Endothelial cell (in vitro differentiated cells): ENCODE measurements at regions not wholly inside any gene's neighbourhood (a gene's known extent, or its start where the extent isn't known, plus 50 kb on each side); places are given as distances from the start of the nearest gene placed in this dataset.

Experiments used
- DNase-seq: peaks from one replicate; pipeline ENCODE4 v3.0.0; 2021; ENCODE audit warnings: low spot score
- H3K27ac Mint-ChIP-seq: one replicate; pipeline ENCODE4 v1.8.0; 2021; ENCODE audit warnings: mixed read lengths, inconsistent platforms; ENCODE audit not compliant: unreplicated experiment
- H3K27me3 Mint-ChIP-seq: one replicate; pipeline ENCODE4 v1.8.0; 2021; ENCODE audit warnings: mild to moderate bottlenecking, moderate library complexity, mixed read lengths, inconsistent platforms; ENCODE audit not compliant: unreplicated experiment
- H3K36me3 Mint-ChIP-seq: one replicate; pipeline ENCODE4 v1.8.0; 2021; ENCODE audit warnings: mild to moderate bottlenecking, low read depth, mixed read lengths, inconsistent platforms; ENCODE audit not compliant: unreplicated experiment
- H3K4me1 Mint-ChIP-seq: one replicate; pipeline ENCODE4 v1.8.0; 2021; ENCODE audit warnings: mild to moderate bottlenecking, mixed read lengths, inconsistent platforms; ENCODE audit not compliant: unreplicated experiment
- H3K4me3 Mint-ChIP-seq: one replicate; pipeline ENCODE4 v1.8.0; 2021; ENCODE audit warnings: mild to moderate bottlenecking, mixed read lengths, inconsistent platforms; ENCODE audit not compliant: unreplicated experiment
- H3K9me3 Mint-ChIP-seq: one replicate; pipeline ENCODE4 v1.8.0; 2021; ENCODE audit warnings: mixed read lengths, inconsistent platforms; ENCODE audit not compliant: unreplicated experiment
- CTCF ChIP-seq: fragments of 200-600 bp; sonication (generic); IDR thresholded peaks from one replicate; pipeline ENCODE4 v1.5.0; 2021; ENCODE audit warnings: antibody characterized with exemption; ENCODE audit not compliant: unreplicated experiment

- no peak overlapping the region for H3K4me3 Mint-ChIP-seq
- no peak overlapping the region for H3K27ac Mint-ChIP-seq
- no peak for DNase-seq
- no peaks in the 10 kb centered on the region for H3K4me1 Mint-ChIP-seq
- no peak for TF ChIP-seq CTCF
- no peaks in the 10 kb centered on the region for H3K9me3 Mint-ChIP-seq
- H3K36me3 Mint-ChIP-seq: no peaks in the 10 kb centered on the region
- no peaks in the 10 kb centered on the region for H3K27me3 Mint-ChIP-seq
Measured at GRCh38 chr13:68190818-68191217, 960.7 kb upstream of the PCDH9 start.

GRCh38 chr13:68185444-68186141 is 955.5 kb upstream of the PCDH9 start:
- Mint-ChIP-seq H3K27me3 (no peaks in the 10 kb centered on the region), H3K9me3 (no peaks in the 10 kb centered on the region), H3K4me1 (no peaks in the 10 kb centered on the region), H3K36me3 (no peaks in the 10 kb centered on the region), H3K4me3 (no peak overlapping the region), H3K27ac (no peak overlapping the region)
- no peak for DNase-seq
- no peak for TF ChIP-seq CTCF

GRCh38 chr13:68176475-68176874 is 946.3 kb upstream of the PCDH9 start:
- no peak for DNase-seq
- Mint-ChIP-seq H3K27me3 (no peaks in the 10 kb centered on the region), H3K9me3 (no peaks in the 10 kb centered on the region), H3K4me1 (no peaks in the 10 kb centered on the region), H3K27ac (no peak overlapping the region), H3K36me3 (no peaks in the 10 kb centered on the region), H3K4me3 (no peak overlapping the region)
- no peak for TF ChIP-seq CTCF

GRCh38 chr13:68174893-68175292 is 944.8 kb upstream of the PCDH9 start:
- no peak for TF ChIP-seq CTCF
- no peaks in the 10 kb centered on the region for H3K4me1 Mint-ChIP-seq
- H3K27me3 Mint-ChIP-seq: no peaks in the 10 kb centered on the region
- H3K9me3 Mint-ChIP-seq: no peaks in the 10 kb centered on the region
- H3K27ac Mint-ChIP-seq: no peak overlapping the region
- no peak for DNase-seq
- H3K4me3 Mint-ChIP-seq: no peak overlapping the region
- no peaks in the 10 kb centered on the region for H3K36me3 Mint-ChIP-seq

GRCh38 chr13:68173111-68173510 is 943.0 kb upstream of the PCDH9 start:
- H3K9me3 Mint-ChIP-seq: no peaks in the 10 kb centered on the region
- no peaks in the 10 kb centered on the region for H3K4me1 Mint-ChIP-seq

More at GRCh38 chr13:68173111-68173510, 943.0 kb upstream of the PCDH9 start:
- Mint-ChIP-seq H3K27ac (no peak overlapping the region), H3K27me3 (no peaks in the 10 kb centered on the region), H3K36me3 (no peaks in the 10 kb centered on the region), H3K4me3 (no peak overlapping the region)
- DNase-seq: no peak
- no peak for TF ChIP-seq CTCF
